ENCODE measurements at regions not wholly inside any gene's neighbourhood (a gene's known extent, or its start where the extent isn't known, plus 50 kb on each side); places are given as distances from the start of the nearest gene placed in this dataset.

GRCh38 chr14:65333943-65334687, 78.4 kb upstream of the FUT8 start:
- no peaks in the 10 kb centered on the region for H3K36me3 ChIP-seq (ENCODE audit: control insufficient read depth, insufficient read depth, low read length)
- H3K27ac ChIP-seq (ENCODE audit: insufficient read depth, low read length), result peak overlapping the region; percentile 88
- intact Hi-C loops (cut with micrococcal nuclease), result loop anchor here (1.0 to 5.0 kb wide), 3 partner anchors 78 to 122 kb away; partner anchors contain the start of gene FUT8
- no peak overlapping the region for H3K4me3 ChIP-seq (ENCODE audit: insufficient read depth, low read depth, low read length)
- peaks cover 22% of the 10 kb centered on the region for H3K4me1 ChIP-seq (ENCODE audit: control insufficient read depth, insufficient read depth, low read length)
- peak overlapping the region; percentile 96 for H2BK20ac ChIP-seq (ENCODE audit: low read depth, low read length)
- H4K5ac ChIP-seq (ENCODE audit: low read depth, low read length), result peak overlapping the region; percentile 71
- in situ Hi-C loops (cut with MboI; ENCODE audit: low sequenced_read_pairs), result no loop called here
- no peaks in the 10 kb centered on the region for H3K9me3 ChIP-seq (ENCODE audit: control insufficient read depth, insufficient read depth, low read length)
- dilution Hi-C loops (cut with HindIII; ENCODE audit: low sequenced_read_pairs, unreplicated experiment), result no loop called here
- 4% methylated on average over 4 of the region's 8 CpGs; no CpG with 5 or more reads in 1 of the 2 experiments for WGBS, 2 experiments (ENCODE audit: extremely low coverage in 2 of 2, insufficient read length in 1 of 2)
- peak overlapping the region; percentile 89 for H2AK5ac ChIP-seq (ENCODE audit: low read depth, low read length)
- H3K79me1 ChIP-seq (ENCODE audit: low read depth in 1 of 2, low read length in 2 of 2), result no peaks in the 10 kb centered on the region
- H3K4ac ChIP-seq (ENCODE audit: low read depth, low read length), result peak overlapping the region; percentile 92
- TF ChIP-seq CEBPB (IDR thresholded peaks at IDR 0.05; ENCODE audit: low read depth, low read length) (0 out of 2 replicates have a peak, but pooled peaks have one; percentile 17), RFX5 (IDR thresholded peaks at IDR 0.05; ENCODE audit: low read depth, low read length) (no peak)
- H2BK5ac ChIP-seq (ENCODE audit: low read depth, low read length, poor library complexity, severe bottlenecking), result peak overlapping the region; percentile 85
- H2BK15ac ChIP-seq (ENCODE audit: low read depth, low read length), result peak overlapping the region; percentile 100
- peak overlapping the region; percentile 94 for H4K91ac ChIP-seq (ENCODE audit: insufficient read depth, low read depth, low read length)
- peak overlapping the region; percentile 75 for H2AFZ ChIP-seq (replicated peaks; ENCODE audit: low read length, poor library complexity)
- H3K18ac ChIP-seq (ENCODE audit: low read depth, low read length), result peak overlapping the region; percentile 84
- BruUV-seq (replicated peaks), result no TSS peak
- no peaks in the 10 kb centered on the region for H4K20me1 ChIP-seq (ENCODE audit: insufficient read depth, low read length)
- peak overlapping the region; percentile 83 for H3K56ac ChIP-seq (ENCODE audit: extremely low read depth, insufficient read depth, low read length)
- peak overlapping the region; percentile 84 for H3K23ac ChIP-seq (ENCODE audit: low read depth, low read length)
- CTCF ChIA-PET, result interaction anchor here (1.7 kb wide), 1 partner anchor 169 kb away, joined by 4 read pairs; no protein-coding TSS in a partner anchor
- H2BK120ac ChIP-seq (ENCODE audit: low read depth, low read length), result peak overlapping the region; percentile 96
- H3K9ac ChIP-seq (ENCODE audit: low read depth, low read length), result no peak overlapping the region
- H3K4me2 ChIP-seq (ENCODE audit: low read depth, low read length), result peak overlapping the region; percentile 50
- peak; percentile 86 for DNase-seq
- peak overlapping the region; percentile 96 for H3K14ac ChIP-seq (replicated peaks; ENCODE audit: low read depth, low read length)
- POLR2A ChIA-PET (ENCODE audit: unreplicated experiment), result interaction anchor here (0.5 to 1.0 kb wide), 4 partner anchors 9 to 49 kb away, joined by 3 to 4 read pairs (median 3); no protein-coding TSS in a partner anchor
- ATAC-seq (ENCODE audit: low read depth), result peak; percentile 81
- no peaks in the 10 kb centered on the region for H3K27me3 ChIP-seq (ENCODE audit: control insufficient read depth, insufficient read depth, low read length)
- peaks cover 25% of the 10 kb centered on the region for H3K9me1 ChIP-seq (ENCODE audit: insufficient read depth, low read length)
- H4K8ac ChIP-seq (ENCODE audit: low read depth in 2 of 2, low read length in 2 of 2), result peak overlapping the region; percentile 76 to 87
- H2AK9ac ChIP-seq (replicated peaks; ENCODE audit: low read depth, low read length, poor library complexity), result peak overlapping the region; percentile 74

All from IMR-90 (cell line).